Type B pancreatic cell (in vitro differentiated cells): ENCODE measurements at regions not wholly inside any gene's neighbourhood (a gene's known extent, or its start where the extent isn't known, plus 50 kb on each side); places are given as distances from the start of the nearest gene placed in this dataset.

ENCODE experiments used
- DNase-seq: peaks from one replicate; pipeline ENCODE4 v3.0.0; 2021; ENCODE audit warnings: mixed read lengths; ENCODE audit not compliant: unreplicated experiment; ENCODE audit errors: extremely low spot score
- H3K27ac Mint-ChIP-seq: 2 replicates; pipeline ENCODE4 v1.8.0; 2021; ENCODE audit warnings: mild to moderate bottlenecking, mixed read lengths
- H3K27me3 Mint-ChIP-seq: 2 replicates; pipeline ENCODE4 v1.8.0; 2021; ENCODE audit warnings: mixed read lengths
- H3K36me3 Mint-ChIP-seq: 2 replicates; pipeline ENCODE4 v1.8.0; 2021; ENCODE audit warnings: mixed read lengths
- H3K4me1 Mint-ChIP-seq: one replicate; pipeline ENCODE4 v1.8.0; 2021; ENCODE audit warnings: mixed read lengths; ENCODE audit not compliant: unreplicated experiment
- H3K4me3 Mint-ChIP-seq: 2 replicates; pipeline ENCODE4 v1.8.0; 2021; ENCODE audit warnings: mild to moderate bottlenecking, mixed read lengths
- H3K9me3 Mint-ChIP-seq: 2 replicates; pipeline ENCODE4 v1.8.0; 2021; ENCODE audit warnings: mixed read lengths
- TF ChIP-seq, protein P1 (sequence below): fragments of 200-600 bp; sonication (generic); conservative IDR thresholded peaks from 2 replicates; pipeline ENCODE4 v1.5.0; 2021; ENCODE audit warnings: antibody characterized with exemption, mild to moderate bottlenecking

GRCh38 chr15:92315595-92316211, 78.0 kb upstream of the ST8SIA2 start:
- Mint-ChIP-seq H3K4me3 (no peak overlapping the region), H3K27ac (no peak overlapping the region), H3K9me3 (no peaks in the 10 kb centered on the region), H3K36me3 (no peaks in the 10 kb centered on the region), H3K27me3 (peaks cover 42% of the 10 kb centered on the region), H3K4me1 (peaks cover 5% of the 10 kb centered on the region)
- no peak for DNase-seq
- TF ChIP-seq, protein P1, sequence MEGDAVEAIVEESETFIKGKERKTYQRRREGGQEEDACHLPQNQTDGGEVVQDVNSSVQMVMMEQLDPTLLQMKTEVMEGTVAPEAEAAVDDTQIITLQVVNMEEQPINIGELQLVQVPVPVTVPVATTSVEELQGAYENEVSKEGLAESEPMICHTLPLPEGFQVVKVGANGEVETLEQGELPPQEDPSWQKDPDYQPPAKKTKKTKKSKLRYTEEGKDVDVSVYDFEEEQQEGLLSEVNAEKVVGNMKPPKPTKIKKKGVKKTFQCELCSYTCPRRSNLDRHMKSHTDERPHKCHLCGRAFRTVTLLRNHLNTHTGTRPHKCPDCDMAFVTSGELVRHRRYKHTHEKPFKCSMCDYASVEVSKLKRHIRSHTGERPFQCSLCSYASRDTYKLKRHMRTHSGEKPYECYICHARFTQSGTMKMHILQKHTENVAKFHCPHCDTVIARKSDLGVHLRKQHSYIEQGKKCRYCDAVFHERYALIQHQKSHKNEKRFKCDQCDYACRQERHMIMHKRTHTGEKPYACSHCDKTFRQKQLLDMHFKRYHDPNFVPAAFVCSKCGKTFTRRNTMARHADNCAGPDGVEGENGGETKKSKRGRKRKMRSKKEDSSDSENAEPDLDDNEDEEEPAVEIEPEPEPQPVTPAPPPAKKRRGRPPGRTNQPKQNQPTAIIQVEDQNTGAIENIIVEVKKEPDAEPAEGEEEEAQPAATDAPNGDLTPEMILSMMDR = no peak

DNA sequence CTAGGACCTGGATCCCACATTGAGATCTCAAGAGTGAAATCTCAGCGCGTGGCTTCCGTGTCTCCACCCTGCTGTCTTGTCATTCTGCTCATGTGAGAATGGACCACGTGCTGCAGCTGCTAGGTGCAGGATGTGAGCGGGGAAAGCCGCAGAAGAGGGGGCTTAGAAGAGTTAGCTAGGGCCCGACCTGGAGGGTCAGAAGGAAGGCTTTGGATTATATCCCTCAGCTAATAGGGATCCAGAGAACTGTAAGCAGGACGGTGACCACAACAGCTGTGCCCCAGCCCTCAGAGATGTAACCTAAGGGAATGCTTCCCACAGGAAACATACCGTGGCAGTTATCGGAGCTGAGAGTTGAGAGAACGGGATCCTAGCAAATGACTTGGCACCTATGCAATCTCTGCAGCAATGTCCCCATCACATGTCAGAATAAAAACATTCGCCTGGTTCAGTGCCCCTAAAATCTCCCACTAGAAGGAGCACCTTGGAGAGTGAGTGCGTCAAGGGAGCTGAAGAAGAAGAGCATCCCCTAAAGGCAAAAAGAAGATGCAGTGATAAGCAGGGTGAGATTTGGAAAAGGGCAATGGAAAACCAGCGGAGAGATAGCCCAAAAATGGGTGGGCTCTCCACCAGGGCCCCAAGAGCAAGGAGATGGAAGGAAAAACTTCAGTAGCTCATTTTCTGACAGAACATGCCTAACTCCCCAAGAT, 76.9 kb upstream of the ST8SIA2 start:
- Mint-ChIP-seq H3K9me3 (no peaks in the 10 kb centered on the region), H3K36me3 (no peaks in the 10 kb centered on the region), H3K4me3 (no peak overlapping the region), H3K27ac (no peak overlapping the region), H3K27me3 (peaks cover 47% of the 10 kb centered on the region), H3K4me1 (peaks cover 5% of the 10 kb centered on the region)
- no peak for DNase-seq
- TF ChIP-seq, protein P1 = no peak

- H3K27ac Mint-ChIP-seq = no peak overlapping the region
- H3K9me3 Mint-ChIP-seq = no peaks in the 10 kb centered on the region
- H3K36me3 Mint-ChIP-seq = no peaks in the 10 kb centered on the region
- peaks cover 38% of the 10 kb centered on the region for H3K27me3 Mint-ChIP-seq
- peaks cover 5% of the 10 kb centered on the region for H3K4me1 Mint-ChIP-seq
- DNase-seq = no peak
- no peak overlapping the region for H3K4me3 Mint-ChIP-seq
- TF ChIP-seq, protein P1 = peak; percentile 13
Observed at GRCh38 chr15:92320012-92320699, 73.5 kb upstream of the ST8SIA2 start.

- H3K36me3 Mint-ChIP-seq = no peaks in the 10 kb centered on the region
- peaks cover 38% of the 10 kb centered on the region for H3K27me3 Mint-ChIP-seq
- no peak overlapping the region for H3K4me3 Mint-ChIP-seq
- no peak overlapping the region for H3K27ac Mint-ChIP-seq
- H3K9me3 Mint-ChIP-seq = no peaks in the 10 kb centered on the region
- peaks cover 5% of the 10 kb centered on the region for H3K4me1 Mint-ChIP-seq
- DNase-seq = no peak
- TF ChIP-seq, protein P1 = no peak
Observed at GRCh38 chr15:92322566-92323355, 70.9 kb upstream of the ST8SIA2 start.

DNA sequence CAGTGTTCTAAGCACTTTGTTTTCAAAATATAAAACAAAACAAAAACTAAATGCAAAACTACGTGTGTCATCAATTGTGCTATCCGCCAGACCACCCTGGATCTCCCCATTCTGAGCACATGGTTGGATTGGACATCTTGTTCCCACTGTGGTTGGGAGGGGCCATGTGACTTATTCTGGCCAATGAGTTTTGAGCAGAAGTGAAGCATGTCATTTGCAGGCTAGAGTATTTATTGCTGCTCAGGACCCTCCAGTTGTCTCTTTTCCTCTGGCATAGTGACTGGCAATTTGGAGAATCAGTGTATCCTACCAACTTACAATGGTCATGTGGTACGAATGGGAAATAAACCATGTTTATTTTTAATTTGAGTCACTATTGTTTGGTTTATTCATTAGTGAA, 70.2 kb upstream of the ST8SIA2 start:
- Mint-ChIP-seq H3K4me3 (no peak overlapping the region), H3K27me3 (peaks cover 31% of the 10 kb centered on the region), H3K27ac (no peak overlapping the region), H3K9me3 (no peaks in the 10 kb centered on the region), H3K36me3 (no peaks in the 10 kb centered on the region), H3K4me1 (peaks cover 5% of the 10 kb centered on the region)
- DNase-seq = no peak
- TF ChIP-seq, protein P1 = no peak
